Psoas muscle (tissue), 7 donors: ENCODE measurements at regions not wholly inside any gene's neighbourhood (a gene's known extent, or its start where the extent isn't known, plus 50 kb on each side); places are given as distances from the start of the nearest gene placed in this dataset.

Source experiments
- ATAC-seq, 4 donors: fragments of 200-7000 bp; cut with Tn5 transposase; one replicate each; pipeline ENCODE4 v1.9.1; 2020; ENCODE audit warnings: moderate library complexity in 3 of 4, mild to moderate bottlenecking in 2 of 4
- DNase-seq, 2 donors: peaks; one replicate each; pipeline ENCODE4 v3.0.0-alpha.2; 2020
- H3K27ac ChIP-seq: fragments of 200-600 bp; one replicate; pipeline ENCODE4 v1.8.0; 2022
- H3K27me3 ChIP-seq, 3 donors: fragments of 200-600 bp in 1 of 3; one replicate each; pipeline versions ENCODE4 v1.6.1 to v1.8.0; 2013 to 2022; ENCODE audit warnings: low read length in 2 of 3, mild to moderate bottlenecking in 2 of 3, moderate library complexity in 1 of 3; ENCODE audit not compliant: insufficient read depth in 3 of 3
- H3K36me3 ChIP-seq, 2 donors: fragments of 200-600 bp in 1 of 2; one replicate each; pipeline versions ENCODE4 v1.6.1 to v1.8.0; 2013 to 2022; ENCODE audit warnings: low read depth in 1 of 2, mild to moderate bottlenecking in 1 of 2, moderate library complexity in 1 of 2; ENCODE audit not compliant: insufficient read depth in 1 of 2
- H3K4me1 ChIP-seq: fragments of 200-600 bp; one replicate; pipeline ENCODE4 v1.8.0; 2022
- H3K4me3 ChIP-seq: fragments of 200-600 bp; one replicate; pipeline ENCODE4 v1.8.0; 2022; ENCODE audit warnings: mild to moderate bottlenecking
- H3K9me3 ChIP-seq: fragments of 200-600 bp; one replicate; pipeline ENCODE4 v1.8.0; 2022
- CTCF ChIP-seq: fragments of 200-600 bp; IDR thresholded peaks from one replicate; pipeline ENCODE4 v1.8.0; 2022; ENCODE audit warnings: antibody characterized with exemption
- WGBS, 3 donors: extraction: QIAGEN DNeasy Blood & Tissue Kit; methylation state at CpG; one replicate each; pipeline versions ENCODE4 v1.1.6 to v1.1.7; 2013; 5-methylcytosine and 5-hydroxymethylcytosine counted together
- intact Hi-C, 2 donors: fragments of 100-400 bp; cut with DNase I; formaldehyde crosslinking; loops; one replicate each; pipeline versions ENCODE4 v1.11.0 to v1.14.2; 2022
- donor health status: healthy with polysubstance abuse.
- donor health status: DM: no; HTN: no; CAD: no; lungs with moderate emphysema.
- donor health status: Bipolar disorder and iron deficiency.
- donor health status: healthy.
- donor health status: DM: yes; HTN: yes; CAD: no.
- donor health status: DM: no; HTN: no; CAD: no.
- donor health status: DM: yes; HTN: yes; CAD: no.

DNA sequence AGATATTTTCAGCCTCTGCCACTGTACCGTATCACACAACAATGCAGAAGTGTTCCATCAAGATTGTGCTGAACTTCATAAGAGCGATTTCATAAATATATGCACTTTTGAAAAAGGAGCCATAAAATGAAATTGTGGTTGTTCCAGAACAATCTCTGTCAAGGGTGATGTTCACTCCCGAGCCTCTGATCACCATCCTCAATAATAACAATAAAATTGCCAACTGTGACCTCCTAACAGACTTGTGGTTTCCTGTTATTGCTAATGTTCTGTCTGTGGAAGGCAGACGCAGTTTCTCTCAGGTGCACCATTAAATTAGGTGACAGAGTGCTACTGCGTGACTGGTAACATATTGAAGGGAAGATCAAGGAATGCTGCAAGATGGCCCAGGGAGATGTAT is 383.7 kb downstream of the SOCS6 start:
- DNase-seq (no peak), ATAC-seq (no peak)
- Histone ChIP-seq H3K9me3 (peaks cover 4% of the 10 kb centered on the region), H3K36me3 (no peaks in the 10 kb centered on the region), H3K27ac (no peak overlapping the region), H3K4me3 (no peak overlapping the region), H3K4me1 (no peaks in the 10 kb centered on the region), H3K27me3 (no peaks in the 10 kb centered on the region)
- 73 to 78% (median 75%) methylated on average over 5 of the region's 5 CpGs for WGBS, 3 donors
- intact Hi-C loops, result no loop called here
- no peak for TF ChIP-seq CTCF

GRCh38 chr18:70671889-70672565 is 383.2 kb downstream of the SOCS6 start:
- peaks cover 4% of the 10 kb centered on the region for H3K9me3 ChIP-seq
- WGBS, 3 donors, result 68 to 78% (median 78%) methylated on average over 9 of the region's 9 CpGs
- no peak for ATAC-seq
- no peaks in the 10 kb centered on the region for H3K4me1 ChIP-seq
- H3K36me3 ChIP-seq, result no peaks in the 10 kb centered on the region
- H3K4me3 ChIP-seq, result no peak overlapping the region
- H3K27ac ChIP-seq, result no peak overlapping the region
- DNase-seq, result no peak
- TF ChIP-seq CTCF, result no peak
- no peaks in the 10 kb centered on the region for H3K27me3 ChIP-seq
- intact Hi-C loops, result no loop called here

- ATAC-seq (no peak), DNase-seq (no peak)
- peaks cover 10% of the 10 kb centered on the region for H3K9me3 ChIP-seq
- H3K27ac ChIP-seq, result no peak overlapping the region
- H3K36me3 ChIP-seq, result no peaks in the 10 kb centered on the region
- no peak for TF ChIP-seq CTCF
- no peaks in the 10 kb centered on the region for H3K4me1 ChIP-seq
- intact Hi-C loops, result no loop called here
- no peak overlapping the region for H3K4me3 ChIP-seq
- no peaks in the 10 kb centered on the region for H3K27me3 ChIP-seq
Measured at GRCh38 chr18:70666936-70667335, 378.1 kb downstream of the SOCS6 start.

GRCh38 chr18:70663141-70663540 is 374.3 kb downstream of the SOCS6 start:
- Histone ChIP-seq H3K36me3 (no peaks in the 10 kb centered on the region), H3K4me1 (no peaks in the 10 kb centered on the region), H3K9me3 (peaks cover 6% of the 10 kb centered on the region), H3K27me3 (no peaks in the 10 kb centered on the region), H3K4me3 (no peak overlapping the region), H3K27ac (no peak overlapping the region)
- WGBS, 3 donors, result 78 to 79% (median 79%) methylated on average over 2 of the region's 2 CpGs
- no peak for TF ChIP-seq CTCF
- ATAC-seq (no peak), DNase-seq (no peak)
- intact Hi-C loops, result no loop called here

- Histone ChIP-seq H3K27ac (no peak overlapping the region), H3K27me3 (no peaks in the 10 kb centered on the region), H3K9me3 (peaks cover 6% of the 10 kb centered on the region), H3K36me3 (no peaks in the 10 kb centered on the region), H3K4me3 (no peak overlapping the region), H3K4me1 (no peaks in the 10 kb centered on the region)
- WGBS, 3 donors, result 81 to 86% (median 83%) methylated on average over 4 of the region's 4 CpGs
- DNase-seq (no peak), ATAC-seq (no peak)
- intact Hi-C loops, result no loop called here
- TF ChIP-seq CTCF, result no peak
Measured at GRCh38 chr18:70662588-70662987, 373.7 kb downstream of the SOCS6 start.
